HG03060 (cell line): ENCODE measurements at regions not wholly inside any gene's neighbourhood (a gene's known extent, or its start where the extent isn't known, plus 50 kb on each side); places are given as distances from the start of the nearest gene placed in this dataset.
"Not testable (repeated sequence)": the region's sequence is repeated elsewhere in the genome, so short reads cannot be mapped to it uniquely, and the experiment has no call there.

Experiments used
- ATAC-seq: cut with Tn5 transposase; IDR thresholded peaks from one replicate; pipeline ENCODE4 v1.9.1; 2021; ENCODE audit warnings: low read depth, moderate number of reproducible peaks; ENCODE audit not compliant: unreplicated experiment

DNA sequence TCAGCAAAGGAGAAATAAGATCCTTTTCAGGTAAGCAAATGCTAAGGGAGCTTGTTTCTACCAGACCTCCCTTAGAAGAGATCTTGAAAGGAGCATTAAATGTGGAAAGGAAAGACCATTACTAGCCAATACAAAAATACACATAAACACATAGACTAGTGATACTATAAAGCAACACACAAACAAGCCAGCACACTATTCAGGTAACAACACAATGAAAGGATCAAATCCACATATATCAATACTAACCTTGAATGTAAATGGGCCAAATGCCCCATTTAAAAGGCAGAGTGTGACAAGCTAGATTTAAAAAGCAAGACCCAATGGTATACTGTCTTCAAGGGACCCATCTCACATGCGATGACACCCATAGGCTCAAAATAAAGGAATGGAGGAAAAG, 317.6 kb downstream of the TBL1XR1 start:
- ATAC-seq: no peak

- ATAC-seq: no peak
Measured at GRCh38 chr3:176873261-176873660, 324.0 kb downstream of the TBL1XR1 start.

DNA sequence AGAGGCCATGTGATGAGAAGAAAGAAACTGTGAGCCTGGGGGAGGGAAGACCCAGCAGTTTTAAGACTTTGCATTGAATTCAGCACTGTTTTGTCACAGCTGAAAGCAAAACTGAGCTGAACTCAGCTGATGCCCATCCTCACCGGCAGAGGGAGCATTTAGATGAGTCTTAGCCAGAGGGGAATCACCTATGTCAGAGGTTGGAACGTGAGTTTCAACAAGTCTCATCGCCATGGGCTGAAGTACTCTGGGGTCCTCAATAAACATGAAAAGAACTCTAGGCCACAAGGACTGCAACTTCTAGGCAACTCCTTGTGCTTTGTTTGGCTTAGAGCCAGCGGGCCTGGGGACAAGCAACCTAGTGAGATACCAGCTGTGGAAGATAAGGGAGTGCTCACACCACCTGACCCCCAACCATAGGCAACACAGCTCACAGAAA, 324.5 kb downstream of the TBL1XR1 start:
- peak; percentile 96 for ATAC-seq

DNA sequence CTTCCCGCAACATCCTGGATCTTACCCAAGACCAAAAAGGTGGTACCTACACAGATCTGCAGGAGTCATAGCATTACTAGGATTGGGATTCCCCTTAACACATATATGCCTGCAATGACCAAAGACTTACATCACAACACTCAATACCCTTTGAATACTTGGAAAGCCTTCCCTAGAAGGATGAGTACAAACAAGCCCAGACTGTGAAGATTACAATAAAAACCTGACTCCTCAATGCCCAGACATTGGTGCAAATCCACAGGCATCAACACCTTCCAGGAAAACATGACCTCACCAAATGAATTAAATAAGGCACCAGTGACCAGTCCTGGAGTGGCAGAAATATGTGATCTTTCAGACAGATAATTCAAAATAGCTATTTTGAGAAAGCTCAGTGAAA, 326.8 kb downstream of the TBL1XR1 start:
- ATAC-seq: no peak

GRCh38 chr3:176867681-176868663, 329.3 kb downstream of the TBL1XR1 start:
- no peak for ATAC-seq

- no peak for ATAC-seq
Measured at GRCh38 chr3:176861137-176861536, 336.1 kb downstream of the TBL1XR1 start.

DNA sequence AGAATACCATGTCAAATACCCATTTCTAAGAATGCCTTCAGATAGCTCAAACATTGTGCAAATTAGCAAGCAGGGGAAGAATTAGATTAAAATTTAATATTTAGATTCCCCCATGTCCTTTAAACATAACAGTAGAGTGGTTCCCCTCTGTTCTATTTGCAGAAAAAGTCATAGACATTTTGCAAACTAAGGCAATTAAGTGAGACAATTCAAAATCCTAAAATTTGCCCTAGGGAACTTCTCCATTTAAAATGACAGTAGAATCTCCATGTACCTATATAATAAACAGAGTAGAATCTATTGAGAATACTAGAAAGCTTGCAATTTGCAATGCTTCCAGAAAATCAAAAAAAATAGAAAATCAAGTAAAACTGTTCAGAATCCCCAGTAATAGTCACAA, 340.6 kb downstream of the TBL1XR1 start:
- no peak for ATAC-seq

DNA sequence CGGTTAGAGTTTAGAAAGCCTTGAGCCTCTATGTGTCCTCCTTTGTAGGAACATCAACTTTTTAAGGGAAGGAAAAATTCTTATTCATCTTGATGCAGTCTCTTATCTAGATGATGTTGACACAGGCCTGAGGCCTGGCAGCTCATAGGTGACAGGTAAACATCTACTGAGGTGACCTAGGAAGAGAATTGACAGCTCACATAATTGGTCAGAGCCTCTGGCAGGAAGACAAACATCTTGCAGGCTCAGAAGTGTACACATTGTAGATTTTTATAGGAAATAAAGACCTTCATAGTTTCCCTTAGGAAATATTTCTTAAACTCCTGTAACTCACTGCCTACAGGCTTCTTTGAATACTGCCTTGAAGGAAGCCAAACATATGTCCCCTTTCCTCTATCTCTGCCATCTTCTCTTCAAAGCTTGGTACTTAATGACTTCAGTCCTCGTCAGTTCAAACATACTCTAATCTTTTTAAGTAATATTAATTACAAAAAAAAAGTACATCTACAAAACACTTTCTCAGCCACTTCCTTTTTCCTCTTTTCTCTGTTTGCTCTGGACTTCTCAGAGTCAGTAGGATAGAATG, 341.3 kb downstream of the TBL1XR1 start:
- no peak for ATAC-seq

DNA sequence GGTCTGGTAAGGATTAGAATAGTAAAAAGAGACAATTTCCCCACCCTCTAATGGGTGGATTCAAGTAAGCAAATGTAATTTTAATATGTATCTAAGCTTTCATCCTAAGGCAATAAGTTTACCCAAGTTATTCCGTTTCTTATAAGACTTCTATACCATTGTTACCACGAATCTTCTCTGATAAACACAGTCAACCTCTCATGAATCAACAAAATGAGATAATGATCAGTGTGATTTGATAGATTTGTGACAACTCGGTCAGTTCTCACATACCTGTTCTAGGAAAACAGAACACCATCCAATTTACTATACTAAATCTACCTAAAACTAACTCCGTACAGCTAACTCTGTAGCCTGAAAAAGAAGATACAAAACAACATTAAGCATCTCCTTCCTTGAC, 342.1 kb downstream of the TBL1XR1 start:
- ATAC-seq: no peak

- ATAC-seq: no peak
Measured at GRCh38 chr3:176850498-176850897, 346.8 kb downstream of the TBL1XR1 start.

GRCh38 chr3:176848431-176849214, 348.7 kb downstream of the TBL1XR1 start:
- ATAC-seq: no peak

GRCh38 chr3:176842914-176843313, 354.4 kb downstream of the TBL1XR1 start:
- no peak for ATAC-seq

GRCh38 chr3:176840641-176841286, 356.5 kb downstream of the TBL1XR1 start:
- no peak for ATAC-seq

- ATAC-seq: no peak
Measured at GRCh38 chr3:176839901-176840300, 357.4 kb downstream of the TBL1XR1 start.

DNA sequence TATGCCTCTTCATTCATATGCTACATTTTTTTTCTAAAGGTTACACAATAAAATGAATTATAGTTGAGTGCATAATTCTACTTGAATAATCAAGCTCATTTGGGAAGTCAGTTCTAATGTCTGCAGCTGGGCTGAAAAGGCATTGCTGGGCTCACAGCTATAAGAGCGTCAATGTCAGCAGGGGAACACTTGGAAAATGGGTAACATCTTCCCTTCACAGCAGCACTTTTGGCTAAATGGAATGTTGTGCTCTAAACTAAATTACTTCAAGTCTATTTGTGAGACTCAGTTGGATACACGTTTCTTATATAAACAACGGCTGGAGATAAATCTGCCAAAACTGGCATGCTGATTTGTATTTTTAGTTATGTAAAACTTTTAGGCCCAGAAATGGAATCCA, 357.8 kb downstream of the TBL1XR1 start:
- ATAC-seq: no peak

DNA sequence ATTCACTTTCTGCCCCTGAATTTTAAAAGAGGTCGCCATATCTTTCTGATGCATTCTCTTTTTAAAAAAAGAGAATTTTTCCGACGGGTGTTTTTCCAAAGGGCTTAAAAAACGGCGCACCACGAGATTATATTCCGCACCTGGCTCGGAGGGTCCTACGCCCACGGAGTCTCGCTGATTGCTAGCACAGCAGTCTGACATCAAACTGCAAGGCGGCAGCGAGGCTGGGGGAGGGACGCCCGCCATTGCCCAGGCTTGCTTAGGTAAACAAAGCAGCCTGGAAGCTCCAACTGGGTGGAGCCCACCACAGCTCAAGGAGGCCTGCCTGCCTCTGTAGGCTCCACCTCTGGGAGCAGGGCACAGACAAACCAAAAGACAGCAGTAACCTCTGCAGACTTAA, 370.0 kb downstream of the TBL1XR1 start:
- not testable (repeated sequence) for ATAC-seq

GRCh38 chr3:176824811-176825210, 372.5 kb downstream of the TBL1XR1 start:
- no peak for ATAC-seq

- no peak for ATAC-seq
Measured at GRCh38 chr3:176820764-176821163, 376.5 kb downstream of the TBL1XR1 start.

DNA sequence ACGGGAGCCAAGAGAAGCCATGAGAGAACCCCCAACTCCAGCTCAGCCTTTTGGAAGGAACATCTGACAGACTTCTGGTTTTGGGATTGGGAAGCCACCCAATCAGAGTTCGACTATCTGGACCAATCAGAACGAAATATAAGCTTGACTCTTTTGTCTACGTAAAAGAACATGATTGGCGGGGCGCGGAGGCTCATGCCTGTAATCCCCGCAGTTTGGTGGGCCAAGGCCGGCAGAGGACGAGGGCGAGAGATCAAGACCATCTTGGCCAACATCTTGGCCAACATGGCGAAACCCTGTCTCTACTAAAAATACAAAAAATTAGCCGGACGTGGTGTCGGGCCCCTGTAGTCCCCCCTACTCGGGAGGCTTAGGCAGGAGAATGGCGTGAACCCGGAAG, 380.3 kb downstream of the TBL1XR1 start:
- ATAC-seq: no peak

- peak; percentile 72 for ATAC-seq
Measured at GRCh38 chr3:176814285-176814684, 383.0 kb downstream of the TBL1XR1 start.

DNA sequence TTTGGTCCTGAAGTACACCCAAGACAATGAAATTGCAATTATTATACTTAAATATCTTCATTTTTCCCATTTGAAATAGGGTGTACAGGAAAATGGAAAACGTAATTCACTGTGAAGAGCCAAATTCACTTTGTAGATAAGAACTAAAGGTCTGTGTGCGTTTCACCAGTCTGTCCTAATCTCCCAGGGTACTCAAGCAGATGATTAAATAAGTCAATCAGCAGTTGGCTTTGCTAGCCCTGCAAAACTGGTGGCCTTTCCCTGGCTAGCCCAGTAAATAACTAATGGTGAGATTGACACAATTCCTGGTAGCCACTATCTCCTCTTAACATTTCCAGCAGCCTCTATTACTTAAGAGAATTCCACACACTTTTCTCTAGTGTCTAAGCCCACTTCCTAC, 389.3 kb downstream of the TBL1XR1 start:
- no peak for ATAC-seq
